ENCODE measurements at regions not wholly inside any gene's neighbourhood (a gene's known extent, or its start where the extent isn't known, plus 50 kb on each side); places are given as distances from the start of the nearest gene placed in this dataset.

GRCh38 chr14:53432378-53432802 is 279.3 kb upstream of the DDHD1 start:
- Histone ChIP-seq H3K4me1 (ENCODE audit: insufficient read depth, low read length) (peaks cover 2% of the 10 kb centered on the region; the same call in 1 of the 2 replicates), H3K27ac (ENCODE audit: insufficient read length, low read depth, low read length) (no peak overlapping the region), H2BK5ac (ENCODE audit: insufficient read length, low read length) (no peak overlapping the region), H3T11ph (ENCODE audit: low read length) (no peak overlapping the region), H2BK15ac (ENCODE audit: low read depth, low read length) (no peak overlapping the region), H3K14ac (ENCODE audit: insufficient read depth, low read length) (no peak overlapping the region), H3K9me3 (ENCODE audit: control insufficient read depth, low read depth, low read length) (no peaks in the 10 kb centered on the region), H3K79me1 (ENCODE audit: insufficient read depth, low read depth, low read length, poor library complexity, severe bottlenecking) (no peaks in the 10 kb centered on the region), H4K8ac (replicated peaks; ENCODE audit: insufficient read length, low read depth, low read length) (no peak overlapping the region), H3K4me2 (ENCODE audit: insufficient read depth, insufficient read length, low read length) (no peak overlapping the region), H4K20me1 (ENCODE audit: control insufficient read depth, insufficient read depth, insufficient read length) (no peaks in the 10 kb centered on the region), H3K4ac (ENCODE audit: low read depth, low read length) (no peak overlapping the region), H2AFZ (ENCODE audit: low read length) (no peak overlapping the region), H3K79me2 (ENCODE audit: insufficient read depth, low read length) (no peaks in the 10 kb centered on the region), H4K91ac (ENCODE audit: insufficient read length, low read depth, low read length) (no peak overlapping the region), H4K5ac (ENCODE audit: insufficient read length, low read depth, low read length) (no peak overlapping the region), H2BK120ac (ENCODE audit: low read depth, low read length, poor library complexity, severe bottlenecking) (no peak overlapping the region), H3K27me3 (ENCODE audit: insufficient read depth, low read length) (no peaks in the 10 kb centered on the region), H2BK20ac (ENCODE audit: low read depth, low read length, poor library complexity, severe bottlenecking) (no peak overlapping the region), H2AK5ac (ENCODE audit: insufficient read length, low read length) (no peak overlapping the region), H3K23ac (ENCODE audit: insufficient read length, low read depth, low read length) (no peak overlapping the region), H3K23me2 (ENCODE audit: insufficient read length, low read depth, low read length, poor library complexity, severe bottlenecking) (no peaks in the 10 kb centered on the region), H2BK12ac (ENCODE audit: insufficient read length, low read depth, low read length) (no peak overlapping the region), H3K18ac (ENCODE audit: insufficient read length, low read depth, low read length) (no peak overlapping the region), H3K9ac (ENCODE audit: extremely low read depth, insufficient read length, low read length) (no peak overlapping the region), H3K56ac (ENCODE audit: insufficient read length, low read depth, low read length) (no peak overlapping the region)
- Mint-ChIP-seq H3K27ac (no peak overlapping the region), H3K9me3 (peaks cover 0 to 3% of the 10 kb centered on the region in 2 experiments; a peak in 3 of 5 replicates), H3K4me3 (no peak overlapping the region), H3K4me1 (peaks cover 4% of the 10 kb centered on the region in 2 experiments; a peak in 3 of 4 replicates), H3K27me3 (ENCODE audit: low read depth) (no peaks in the 10 kb centered on the region), H3K36me3 (ENCODE audit: insufficient read depth in 1 of 3, low read depth in 3 of 3) (peaks cover 0 to 6% (median 0%) of the 10 kb centered on the region in 3 experiments; a peak in 1 of 7 replicates)
- TF ChIP-seq CTCF (conservative IDR thresholded peaks at IDR 0.05): peak; percentile 84
- peak; percentile 68 for DNase-seq
- no CpG with 5 or more reads among the region's 2 CpGs for WGBS (ENCODE audit: extremely low coverage, insufficient read length, low lambda C conversion rate)
